ENCODE measurements at regions not wholly inside any gene's neighbourhood (a gene's known extent, or its start where the extent isn't known, plus 50 kb on each side); places are given as distances from the start of the nearest gene placed in this dataset.
"Not testable (repeated sequence)": the region's sequence is repeated elsewhere in the genome, so short reads cannot be mapped to it uniquely, and the experiment has no call there.

- no peak for DNase-seq (ENCODE audit: low read depth)
Measured at GRCh38 chr4:64967286-64967685, 558.0 kb upstream of the TECRL start.

GRCh38 chr4:64960516-64960915, 551.3 kb upstream of the TECRL start:
- no peak for DNase-seq (ENCODE audit: low read depth)

- no peak for DNase-seq (ENCODE audit: low read depth)
Measured at GRCh38 chr4:64940698-64941097, 531.4 kb upstream of the TECRL start.

GRCh38 chr4:64935469-64936001, 526.3 kb upstream of the TECRL start:
- no peak for DNase-seq (ENCODE audit: low read depth)

- DNase-seq (ENCODE audit: low read depth): no peak
Measured at GRCh38 chr4:64911846-64912245, 502.6 kb upstream of the TECRL start.

- DNase-seq (ENCODE audit: low read depth): no peak
Measured at GRCh38 chr4:64903986-64904385, 494.7 kb upstream of the TECRL start.

GRCh38 chr4:64899563-64899962, 490.3 kb upstream of the TECRL start:
- DNase-seq (ENCODE audit: low read depth): no peak

GRCh38 chr4:64899030-64899429, 489.8 kb upstream of the TECRL start:
- DNase-seq (ENCODE audit: low read depth): not testable (repeated sequence)

- DNase-seq (ENCODE audit: low read depth): no peak
Measured at GRCh38 chr4:64897683-64898082, 488.4 kb upstream of the TECRL start.

- no peak for DNase-seq (ENCODE audit: low read depth)
Measured at GRCh38 chr4:64895031-64895430, 485.8 kb upstream of the TECRL start.

GRCh38 chr4:64893205-64893604, 484.0 kb upstream of the TECRL start:
- DNase-seq (ENCODE audit: low read depth): no peak

- DNase-seq (ENCODE audit: low read depth): no peak
Measured at GRCh38 chr4:64889906-64890610, 480.8 kb upstream of the TECRL start.

- DNase-seq (ENCODE audit: low read depth): no peak
Measured at GRCh38 chr4:64883087-64883807, 474.0 kb upstream of the TECRL start.

GRCh38 chr4:64882311-64883086, 473.2 kb upstream of the TECRL start:
- DNase-seq (ENCODE audit: low read depth): no peak

- no peak for DNase-seq (ENCODE audit: low read depth)
Measured at GRCh38 chr4:64880557-64880956, 471.3 kb upstream of the TECRL start.

- no peak for DNase-seq (ENCODE audit: low read depth)
Measured at GRCh38 chr4:64876021-64876420, 466.8 kb upstream of the TECRL start.

- DNase-seq (ENCODE audit: low read depth): no peak
Measured at GRCh38 chr4:64870558-64870957, 461.3 kb upstream of the TECRL start.

GRCh38 chr4:64857815-64858214, 448.6 kb upstream of the TECRL start:
- no peak for DNase-seq (ENCODE audit: low read depth)

- no peak for DNase-seq (ENCODE audit: low read depth)
Measured at GRCh38 chr4:64857198-64857597, 447.9 kb upstream of the TECRL start.

GRCh38 chr4:64846417-64846816, 437.2 kb upstream of the TECRL start:
- DNase-seq (ENCODE audit: low read depth): no peak

- DNase-seq (ENCODE audit: low read depth): no peak
Measured at GRCh38 chr4:64829749-64830148, 420.5 kb upstream of the TECRL start.

GRCh38 chr4:64824591-64824990, 415.3 kb upstream of the TECRL start:
- no peak for DNase-seq (ENCODE audit: low read depth)

- DNase-seq (ENCODE audit: low read depth): no peak
Measured at GRCh38 chr4:64822405-64822804, 413.2 kb upstream of the TECRL start.

Data from EH (cell line).